GM12878 (cell line): ENCODE measurements at regions not wholly inside any gene's neighbourhood (a gene's known extent, or its start where the extent isn't known, plus 50 kb on each side); places are given as distances from the start of the nearest gene placed in this dataset.

Source experiments
- ATAC-seq: fragments of 200-7000 bp; cut with Tn5 transposase; 3 replicates; pipeline ENCODE4 v1.9.1; 2020; ENCODE audit warnings: mild to moderate bottlenecking, moderate library complexity
- BruUV-seq: library from RNA; stranded (reverse); fragments of 400-500 nt; replicated peaks from 2 replicates; lab custom pipeline; 2021; lab: Mats Ljungman, UMichigan
- CTCF ChIA-PET: fragments of 300-600 bp; sonication (Branson Sonifier 250); formaldehyde crosslinking; extraction: SDS; loops from one replicate; lab custom pipeline; 2021; ENCODE audit warnings: inconsistent platforms; lab: Yijun Ruan, JAX
- POLR2A ChIA-PET: fragments of 350-600 bp; formaldehyde crosslinking; extraction: SDS; loops from one replicate; lab custom pipeline; 2021; ENCODE audit warnings: inconsistent platforms; lab: Charles Lee
- RAD21 ChIA-PET: fragments of 300-600 bp; sonication (Branson Sonifier 250); formaldehyde crosslinking; loops from one replicate; lab custom pipeline; 2023; ENCODE audit warnings: antibody characterized with exemption; ENCODE audit not compliant: unreplicated experiment; lab: Charles Lee
- SMC1A ChIA-PET: fragments of 300-600 bp; sonication (Branson Sonifier 250); formaldehyde crosslinking; loops from one replicate; lab custom pipeline; 2023; ENCODE audit not compliant: unreplicated experiment, uncharacterized antibody; lab: Charles Lee
- DNase-seq: peaks from one replicate; pipeline ENCODE4 v3.0.0-alpha.2; 2011; ENCODE audit warnings: low read depth, low spot score
- FAIRE-seq: peaks from 3 replicates; lab custom pipeline; 2011; peaks lifted over from hg19 to GRCh38; lab: Jason Lieb, UNC
- H2AFZ ChIP-seq: 2 replicates; pipeline ENCODE4 v1.6.0; 2011; ENCODE audit warnings: low read depth, low read length, control low read depth; ENCODE audit not compliant: control insufficient read depth
- H3K27ac ChIP-seq: 2 replicates; pipeline ENCODE4 v1.5.1; 2011; ENCODE audit warnings: control low read depth; ENCODE audit not compliant: control insufficient read depth, insufficient read depth
- H3K27me3 ChIP-seq, 2 experiments: replicated peaks in 1 of 2; 2 replicates each; pipeline versions ENCODE4 v1.6.0 to v1.6.1; 2011; ENCODE audit warnings: low read length in 1 of 2; ENCODE audit not compliant: control insufficient read depth in 2 of 2, insufficient read depth in 2 of 2
- H3K36me3 ChIP-seq, 2 experiments: 2 replicates each; pipeline ENCODE4 v1.5.1; 2011; ENCODE audit warnings: low read length in 1 of 2; ENCODE audit not compliant: control insufficient read depth in 2 of 2, insufficient read depth in 2 of 2
- H3K4me1 ChIP-seq: 2 replicates; pipeline ENCODE4 v1.6.1; 2011; ENCODE audit warnings: mild to moderate bottlenecking, low read length, moderate library complexity, mixed read lengths; ENCODE audit not compliant: control insufficient read depth, insufficient read depth
- H3K4me2 ChIP-seq: 2 replicates; pipeline ENCODE4 v1.6.0; 2011; ENCODE audit warnings: control low read depth; ENCODE audit not compliant: control insufficient read depth, insufficient read depth
- H3K4me3 ChIP-seq: fragments of 200-600 bp; sonication (generic); 2 replicates; pipeline ENCODE4 v1.5.1; 2016
- H3K79me2 ChIP-seq: 2 replicates; pipeline ENCODE4 v1.6.0; 2011; ENCODE audit warnings: low read length; ENCODE audit not compliant: control insufficient read depth, insufficient read depth
- H3K9ac ChIP-seq: 2 replicates; pipeline ENCODE4 v1.8.0; 2011; ENCODE audit warnings: low read length, control low read depth, mixed read lengths; ENCODE audit not compliant: control insufficient read depth, insufficient read depth
- H3K9me3 ChIP-seq: replicated peaks from 3 replicates; pipeline ENCODE4 v1.5.1; 2011; ENCODE audit warnings: mild to moderate bottlenecking, low read length; ENCODE audit not compliant: control insufficient read depth, insufficient read depth
- H4K20me1 ChIP-seq: 2 replicates; pipeline ENCODE4 v1.6.0; 2011; ENCODE audit not compliant: control insufficient read depth, insufficient read depth
- EED ChIP-seq: sonication (generic); IDR thresholded peaks from 2 replicates; pipeline ENCODE4 v1.6.1; 2016; ENCODE audit warnings: antibody characterized with exemption, low read depth
- ESRRA ChIP-seq: IDR thresholded peaks from 2 replicates; pipeline ENCODE4 v1.6.1; 2012; ENCODE audit warnings: mild to moderate bottlenecking, low read length, improper control_type of control experiment
- FOS ChIP-seq: IDR thresholded peaks from 3 replicates; pipeline ENCODE4 v1.6.1; 2011; ENCODE audit warnings: borderline replicate concordance; ENCODE audit not compliant: insufficient read length; ENCODE audit errors: extremely low read depth
- FOXM1 ChIP-seq: IDR thresholded peaks from 2 replicates; pipeline ENCODE4 v1.6.1; 2012; ENCODE audit warnings: low read depth, mild to moderate bottlenecking, inconsistent platforms, low read length, moderate library complexity
- HCFC1 ChIP-seq: fragments of 150-350 bp; IDR thresholded peaks from 2 replicates; pipeline ENCODE4 v1.6.1; 2014; ENCODE audit warnings: low read length
- IRF5 ChIP-seq: fragments of 450-650 bp; IDR thresholded peaks from 2 replicates; pipeline ENCODE4 v1.6.1; 2017; ENCODE audit warnings: borderline replicate concordance
- NKRF ChIP-seq: fragments of 450-650 bp; conservative IDR thresholded peaks from 2 replicates; pipeline ENCODE4 v1.6.1; 2017; ENCODE audit warnings: mild to moderate bottlenecking, moderate library complexity
- PML ChIP-seq: IDR thresholded peaks from 2 replicates; pipeline ENCODE4 v1.6.1; 2012; ENCODE audit warnings: low read length, inconsistent platforms
- RBBP5 ChIP-seq: fragments of 200-600 bp; sonication (generic); conservative IDR thresholded peaks from 2 replicates; pipeline ENCODE4 v1.6.1; 2016
- REST ChIP-seq: IDR thresholded peaks from 2 replicates; pipeline ENCODE4 v1.6.1; 2012; ENCODE audit warnings: mild to moderate bottlenecking, low read depth, low read length
- SMARCA5 ChIP-seq: fragments of 450-650 bp; IDR thresholded peaks from 2 replicates; pipeline ENCODE4 v1.6.1; 2017; ENCODE audit warnings: mild to moderate bottlenecking
- SP1 ChIP-seq: IDR thresholded peaks from one replicate; pipeline ENCODE4 v1.6.1; 2011; ENCODE audit warnings: low read depth, low read length
- SUPT20H ChIP-seq: IDR thresholded peaks from 2 replicates; pipeline ENCODE4 v1.6.1; 2011; ENCODE audit warnings: low read depth, mild to moderate bottlenecking, low read length, moderate library complexity, borderline replicate concordance; ENCODE audit not compliant: control insufficient read depth
- TBL1XR1 ChIP-seq: IDR thresholded peaks from 2 replicates; pipeline ENCODE4 v1.6.1; 2012; ENCODE audit warnings: low read depth, low read length, improper control_type of control experiment
- ZBTB4 ChIP-seq: fragments of 450-650 bp; formaldehyde crosslinking; IDR thresholded peaks from 2 replicates; pipeline ENCODE4 v1.4.0; 2022; ENCODE audit warnings: mild to moderate bottlenecking, moderate library complexity
- ZNF274 ChIP-seq: IDR thresholded peaks from one replicate; pipeline ENCODE4 v1.8.0; 2011; ENCODE audit not compliant: insufficient read length, insufficient read depth
- ZSCAN29 ChIP-seq: fragments of 450-650 bp; IDR thresholded peaks from 2 replicates; pipeline ENCODE4 v1.6.1; 2017; ENCODE audit warnings: mild to moderate bottlenecking, moderate library complexity
- WGBS: methylation state at CpG from one replicate; pipeline ENCODE4 v1.1.6; 2016; ENCODE audit warnings: low lambda C conversion rate; ENCODE audit not compliant: insufficient replicate concordance, insufficient coverage; ENCODE audit errors: missing lambda C conversion rate; 5-methylcytosine and 5-hydroxymethylcytosine counted together
- in situ Hi-C: fragments of 300-500 bp; cut with MboI; formaldehyde crosslinking; loops from 9 replicates; pipeline ENCODE4 v1.14.3; 2018; ENCODE audit warnings: mixed read lengths
- intact Hi-C: fragments of 100-400 bp; cut with micrococcal nuclease; formaldehyde crosslinking; loops from one replicate; pipeline ENCODE4 v1.14.2; 2022; ENCODE audit not compliant: unreplicated experiment

GRCh38 chr7:20076835-20077234 is 140.3 kb downstream of the MACC1 start:
- H3K9ac ChIP-seq: no peak overlapping the region
- no peak for FAIRE-seq
- H3K4me2 ChIP-seq: no peak overlapping the region
- CTCF ChIA-PET: no interaction called here
- SMC1A ChIA-PET: interaction anchor here (1.9 to 2.4 kb wide), 2 partner anchors 28 to 37 kb away, joined by 7 to 8 read pairs; no protein-coding TSS in a partner anchor
- in situ Hi-C loops: no loop called here
- no peak overlapping the region for H3K27ac ChIP-seq
- no peaks in the 10 kb centered on the region for H3K36me3 ChIP-seq
- H3K4me3 ChIP-seq: no peak overlapping the region
- DNase-seq: no peak
- intact Hi-C loops: no loop called here
- no peaks in the 10 kb centered on the region; the same call in 2 of the 3 replicates for H3K9me3 ChIP-seq
- 52% methylated on average over 2 of the region's 2 CpGs for WGBS
- ATAC-seq: no peak
- no peaks in the 10 kb centered on the region for H3K27me3 ChIP-seq
- H4K20me1 ChIP-seq: no peaks in the 10 kb centered on the region
- H2AFZ ChIP-seq: no peak overlapping the region
- RAD21 ChIA-PET: interaction anchor here (1.1 kb wide), 1 partner anchor 37 kb away, joined by 3 read pairs; no protein-coding TSS in a partner anchor
- H3K79me2 ChIP-seq: no peaks in the 10 kb centered on the region
- no TSS peak for BruUV-seq
- POLR2A ChIA-PET: no interaction called here
- no peaks in the 10 kb centered on the region for H3K4me1 ChIP-seq
- TF ChIP-seq SMARCA5 (no peak), ZBTB4 (CRISPR knock-in tag) (no peak), REST (no peak), ZNF274 (no peak), IRF5 (no peak), EED (no peak), TBL1XR1 (no peak), NKRF (no peak), SP1 (no peak), HCFC1 (no peak), FOXM1 (no peak), PML (no peak), FOS (no peak), ESRRA (no peak), ZSCAN29 (no peak), SUPT20H (no peak), RBBP5 (no peak)
